PC-3 (cell line): ENCODE measurements at regions not wholly inside any gene's neighbourhood (a gene's known extent, or its start where the extent isn't known, plus 50 kb on each side); places are given as distances from the start of the nearest gene placed in this dataset.

ENCODE experiments used
- ATAC-seq: fragments of 200-7000 bp; cut with Tn5 transposase; 2 replicates; pipeline ENCODE4 v1.9.1; 2020; ENCODE audit warnings: mild to moderate bottlenecking, moderate library complexity
- BruUV-seq: library from RNA; stranded (reverse); fragments of 400-500 nt; replicated peaks from 2 replicates; lab custom pipeline; 2021; lab: Mats Ljungman, UMichigan
- CTCF ChIA-PET: fragments of 300-600 bp; sonication (Branson Sonifier 250); formaldehyde crosslinking; loops from one replicate; lab custom pipeline; 2022; ENCODE audit warnings: antibody characterized with exemption; lab: Charles Lee
- POLR2A ChIA-PET: fragments of 300-600 bp; sonication (Branson Sonifier 250); formaldehyde crosslinking; loops from one replicate; lab custom pipeline; 2022; ENCODE audit warnings: antibody characterized with exemption; ENCODE audit not compliant: unreplicated experiment; lab: Charles Lee
- DNase-seq: peaks from one replicate; pipeline ENCODE4 v3.0.0-alpha.2; 2015
- H2AFZ ChIP-seq: fragments of 300-600 bp; sonication (generic); 2 replicates; pipeline ENCODE4 v1.6.0; 2016; ENCODE audit warnings: antibody characterized with exemption, low read length
- H3F3A ChIP-seq: fragments of 300-600 bp; sonication (generic); one replicate; pipeline ENCODE4 v1.6.0; 2017; ENCODE audit warnings: antibody characterized with exemption, low read length, control low read depth, mild to moderate bottlenecking; ENCODE audit not compliant: unreplicated experiment
- H3K27ac ChIP-seq: fragments of 300-600 bp; sonication (generic); 2 replicates; pipeline ENCODE4 v1.5.1; 2016; ENCODE audit warnings: mild to moderate bottlenecking, low read length
- H3K27me3 ChIP-seq: fragments of 300-600 bp; sonication (generic); 2 replicates; pipeline ENCODE4 v1.6.1; 2016; ENCODE audit warnings: low read length, mixed read lengths
- H3K36me3 ChIP-seq: fragments of 300-600 bp; sonication (generic); 2 replicates; pipeline ENCODE4 v1.6.1; 2016; ENCODE audit warnings: low read depth, mixed run types, low read length, mixed read lengths
- H3K4me1 ChIP-seq: fragments of 300-600 bp; sonication (generic); 2 replicates; pipeline ENCODE4 v1.5.1; 2016; ENCODE audit warnings: low read length; ENCODE audit not compliant: insufficient read depth
- H3K4me2 ChIP-seq: fragments of 300-600 bp; sonication (generic); 2 replicates; pipeline ENCODE4 v1.6.0; 2016; ENCODE audit warnings: low read length
- H3K4me3 ChIP-seq: fragments of 300-600 bp; sonication (generic); 2 replicates; pipeline ENCODE4 v1.5.1; 2016; ENCODE audit warnings: mild to moderate bottlenecking, low read length, mixed read lengths
- H3K79me2 ChIP-seq: fragments of 300-600 bp; sonication (generic); 2 replicates; pipeline ENCODE4 v1.6.1; 2017; ENCODE audit warnings: low read length, mixed read lengths
- H3K9ac ChIP-seq: fragments of 300-600 bp; sonication (generic); 2 replicates; pipeline ENCODE4 v1.6.0; 2016; ENCODE audit warnings: mild to moderate bottlenecking, low read length
- H3K9me2 ChIP-seq: fragments of 300-600 bp; sonication (generic); replicated peaks from 2 replicates; pipeline ENCODE4 v1.6.1; 2016; ENCODE audit warnings: mixed run types, low read length, mixed read lengths
- H3K9me3 ChIP-seq: fragments of 300-600 bp; sonication (generic); 2 replicates; pipeline ENCODE4 v1.6.1; 2016; ENCODE audit warnings: low read length, mixed read lengths
- H4K20me1 ChIP-seq: fragments of 300-600 bp; sonication (generic); 2 replicates; pipeline ENCODE4 v1.6.1; 2016; ENCODE audit warnings: low read length, mixed read lengths
- CTCF ChIP-seq: fragments of 300-600 bp; sonication (generic); conservative IDR thresholded peaks from 2 replicates; pipeline ENCODE4 v1.5.1; 2017; ENCODE audit warnings: antibody characterized with exemption, low read depth, mild to moderate bottlenecking, low read length
- EZH2 ChIP-seq: fragments of 300-600 bp; sonication (generic); IDR thresholded peaks from one replicate; pipeline ENCODE4 v1.6.1; 2017; ENCODE audit warnings: antibody characterized with exemption, mild to moderate bottlenecking, low read length; ENCODE audit not compliant: unreplicated experiment
- EZH2phosphoT487 ChIP-seq: fragments of 300-600 bp; sonication (generic); IDR thresholded peaks from 2 replicates; pipeline ENCODE4 v1.6.1; 2018; ENCODE audit warnings: mild to moderate bottlenecking, antibody characterized with exemption, low read length, borderline replicate concordance
- intact Hi-C: fragments of 100-400 bp; cut with micrococcal nuclease; formaldehyde crosslinking; loops from 2 replicates; pipeline ENCODE4 v1.9.0; 2023

- Histone ChIP-seq H3K79me2 (no peaks in the 10 kb centered on the region), H3K4me2 (no peak overlapping the region), H3K4me3 (no peak overlapping the region), H3K9me3 (no peaks in the 10 kb centered on the region), H3K27ac (no peak overlapping the region), H4K20me1 (no peaks in the 10 kb centered on the region), H2AFZ (no peak overlapping the region), H3K9ac (no peak overlapping the region), H3K9me2 (no peaks in the 10 kb centered on the region), H3K36me3 (no peaks in the 10 kb centered on the region), H3K4me1 (peaks cover 11% of the 10 kb centered on the region; the same call in 1 of the 2 replicates), H3K27me3 (no peaks in the 10 kb centered on the region), H3F3A (no peaks in the 10 kb centered on the region)
- ATAC-seq (no peak), DNase-seq (no peak)
- ChIA-PET POLR2A (no interaction called here), CTCF (no interaction called here)
- TF ChIP-seq EZH2phosphoT487 (no peak), CTCF (no peak), EZH2 (no peak)
- no TSS peak for BruUV-seq
- intact Hi-C loops, result no loop called here
Observed at GRCh38 chr10:44326474-44327030, 58.3 kb downstream of the CXCL12 start.

- no peaks in the 10 kb centered on the region for H3K27me3 ChIP-seq
- H3K9ac ChIP-seq, result no peak overlapping the region
- POLR2A ChIA-PET, result no interaction called here
- H3K4me3 ChIP-seq, result no peak overlapping the region
- intact Hi-C loops, result no loop called here
- ATAC-seq (no peak), DNase-seq (no peak)
- H3K36me3 ChIP-seq, result no peaks in the 10 kb centered on the region
- no TSS peak for BruUV-seq
- H3K27ac ChIP-seq, result no peak overlapping the region
- H3K9me3 ChIP-seq, result no peaks in the 10 kb centered on the region
- H4K20me1 ChIP-seq, result no peaks in the 10 kb centered on the region
- CTCF ChIA-PET, result no interaction called here
- H3K4me2 ChIP-seq, result no peak overlapping the region
- no peaks in the 10 kb centered on the region for H3F3A ChIP-seq
- peaks cover 11% of the 10 kb centered on the region; the same call in 1 of the 2 replicates for H3K4me1 ChIP-seq
- H3K79me2 ChIP-seq, result no peaks in the 10 kb centered on the region
- H3K9me2 ChIP-seq, result no peaks in the 10 kb centered on the region
- TF ChIP-seq EZH2phosphoT487 (no peak), EZH2 (no peak), CTCF (no peak)
- no peak overlapping the region for H2AFZ ChIP-seq
Observed at GRCh38 chr10:44325596-44326307, 59.1 kb downstream of the CXCL12 start.

- no peak for TF ChIP-seq CTCF
- no peak overlapping the region for H3K4me2 ChIP-seq
- H3K9me2 ChIP-seq, result no peaks in the 10 kb centered on the region
- H2AFZ ChIP-seq, result no peak overlapping the region
- no peaks in the 10 kb centered on the region for H3K9me3 ChIP-seq
- H3K4me1 ChIP-seq, result peaks cover 11% of the 10 kb centered on the region; the same call in 1 of the 2 replicates
- no peaks in the 10 kb centered on the region for H3K27me3 ChIP-seq
- CTCF ChIA-PET, result no interaction called here
- peak; percentile 74 for DNase-seq
- BruUV-seq, result no TSS peak
- intact Hi-C loops, result no loop called here
- no peaks in the 10 kb centered on the region for H4K20me1 ChIP-seq
- H3F3A ChIP-seq, result no peaks in the 10 kb centered on the region
- H3K4me3 ChIP-seq, result no peak overlapping the region
- no peaks in the 10 kb centered on the region for H3K79me2 ChIP-seq
- no peak for ATAC-seq
- no peaks in the 10 kb centered on the region for H3K36me3 ChIP-seq
- H3K9ac ChIP-seq, result no peak overlapping the region
- H3K27ac ChIP-seq, result no peak overlapping the region
- POLR2A ChIA-PET, result no interaction called here
Observed at GRCh38 chr10:44325157-44325556, 59.7 kb downstream of the CXCL12 start.
